ENCODE measurements at regions not wholly inside any gene's neighbourhood (a gene's known extent, or its start where the extent isn't known, plus 50 kb on each side); places are given as distances from the start of the nearest gene placed in this dataset.

DNA sequence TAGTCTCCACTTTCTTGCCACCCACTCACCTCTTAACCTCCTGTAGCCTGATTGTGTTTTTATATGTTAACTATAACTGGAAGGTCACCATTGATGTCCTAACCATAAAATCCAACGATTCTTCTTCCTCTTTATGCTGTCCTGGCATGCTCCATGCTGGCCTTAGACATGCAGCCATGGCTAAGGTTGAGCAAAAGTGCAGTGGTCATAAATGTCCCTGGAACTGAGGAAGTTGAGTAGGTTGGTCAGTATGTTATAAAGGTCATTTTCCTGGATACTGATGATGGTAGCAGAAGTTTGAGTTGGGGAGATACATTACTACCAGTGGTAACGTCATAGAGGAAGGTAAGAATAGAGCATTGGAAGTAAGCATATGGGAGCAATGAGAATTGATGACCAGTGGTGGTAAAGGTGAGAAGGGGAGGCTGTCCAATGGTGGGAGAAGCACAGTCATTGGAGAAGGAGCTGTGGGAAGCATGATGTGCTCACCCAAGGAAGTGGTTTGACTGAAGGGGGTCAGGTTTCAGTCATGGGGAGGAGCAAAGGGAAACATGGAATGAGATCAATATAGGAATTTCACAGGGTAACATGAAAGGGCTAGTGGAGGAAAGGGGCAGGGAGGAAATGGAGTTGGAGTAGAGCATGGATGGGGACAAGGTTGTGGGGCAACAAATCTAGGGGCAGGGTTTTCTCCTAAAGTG lies 240.8 kb downstream of the DACT1 start:
- no peaks in the 10 kb centered on the region for H3K36me3 ChIP-seq
- no peak for TF ChIP-seq POLR2A (IDR thresholded peaks at IDR 0.05)
- TF ChIP-seq POLR2AphosphoS5 (IDR thresholded peaks at IDR 0.05): no peak
- TF ChIP-seq, protein P1, sequence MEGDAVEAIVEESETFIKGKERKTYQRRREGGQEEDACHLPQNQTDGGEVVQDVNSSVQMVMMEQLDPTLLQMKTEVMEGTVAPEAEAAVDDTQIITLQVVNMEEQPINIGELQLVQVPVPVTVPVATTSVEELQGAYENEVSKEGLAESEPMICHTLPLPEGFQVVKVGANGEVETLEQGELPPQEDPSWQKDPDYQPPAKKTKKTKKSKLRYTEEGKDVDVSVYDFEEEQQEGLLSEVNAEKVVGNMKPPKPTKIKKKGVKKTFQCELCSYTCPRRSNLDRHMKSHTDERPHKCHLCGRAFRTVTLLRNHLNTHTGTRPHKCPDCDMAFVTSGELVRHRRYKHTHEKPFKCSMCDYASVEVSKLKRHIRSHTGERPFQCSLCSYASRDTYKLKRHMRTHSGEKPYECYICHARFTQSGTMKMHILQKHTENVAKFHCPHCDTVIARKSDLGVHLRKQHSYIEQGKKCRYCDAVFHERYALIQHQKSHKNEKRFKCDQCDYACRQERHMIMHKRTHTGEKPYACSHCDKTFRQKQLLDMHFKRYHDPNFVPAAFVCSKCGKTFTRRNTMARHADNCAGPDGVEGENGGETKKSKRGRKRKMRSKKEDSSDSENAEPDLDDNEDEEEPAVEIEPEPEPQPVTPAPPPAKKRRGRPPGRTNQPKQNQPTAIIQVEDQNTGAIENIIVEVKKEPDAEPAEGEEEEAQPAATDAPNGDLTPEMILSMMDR (IDR thresholded peaks at IDR 0.05): no peak
- WGBS: 79% methylated on average over 2 of the region's 2 CpGs
- H3K9me3 ChIP-seq: no peaks in the 10 kb centered on the region
- intact Hi-C loops (cut with DNase I): no loop called here
- H3K27ac ChIP-seq: no peak overlapping the region
- DNase-seq (ENCODE audit: low spot score): no peak
- no peak overlapping the region for H3K4me3 ChIP-seq
- no peaks in the 10 kb centered on the region for H3K27me3 ChIP-seq (replicated peaks; ENCODE audit: insufficient read depth)
- no peaks in the 10 kb centered on the region for H3K4me1 ChIP-seq (replicated peaks)

DNA sequence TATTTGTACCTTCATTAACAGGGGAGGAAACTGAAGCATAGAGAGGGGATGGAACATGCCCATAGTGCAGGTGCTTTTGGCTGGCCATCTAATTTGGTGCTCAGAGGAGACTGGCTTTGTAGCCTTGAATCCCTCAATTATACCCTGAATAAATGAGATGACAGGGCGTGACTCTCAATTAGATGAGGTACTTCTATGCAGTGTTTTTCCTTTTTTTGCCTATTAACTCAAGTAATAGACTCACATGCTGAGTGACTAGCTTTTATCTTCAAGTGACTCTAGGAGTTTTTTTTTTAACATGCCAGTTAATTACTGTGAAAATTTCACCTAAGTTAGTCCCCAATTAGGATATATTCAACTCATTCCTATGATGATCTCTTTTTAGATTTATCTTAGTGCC lies 243.7 kb downstream of the DACT1 start:
- intact Hi-C loops (cut with DNase I): no loop called here
- no peak overlapping the region for H3K4me3 ChIP-seq
- no peak for TF ChIP-seq POLR2A (IDR thresholded peaks at IDR 0.05)
- TF ChIP-seq, protein P1 (IDR thresholded peaks at IDR 0.05): no peak
- TF ChIP-seq POLR2AphosphoS5 (IDR thresholded peaks at IDR 0.05): no peak
- no peak overlapping the region for H3K27ac ChIP-seq
- H3K36me3 ChIP-seq: no peaks in the 10 kb centered on the region
- no peak for DNase-seq (ENCODE audit: low spot score)
- no peaks in the 10 kb centered on the region for H3K9me3 ChIP-seq
- H3K4me1 ChIP-seq (replicated peaks): no peaks in the 10 kb centered on the region
- WGBS: 88% methylated on average over 1 of the region's 1 CpG
- no peaks in the 10 kb centered on the region for H3K27me3 ChIP-seq (replicated peaks; ENCODE audit: insufficient read depth)

DNA sequence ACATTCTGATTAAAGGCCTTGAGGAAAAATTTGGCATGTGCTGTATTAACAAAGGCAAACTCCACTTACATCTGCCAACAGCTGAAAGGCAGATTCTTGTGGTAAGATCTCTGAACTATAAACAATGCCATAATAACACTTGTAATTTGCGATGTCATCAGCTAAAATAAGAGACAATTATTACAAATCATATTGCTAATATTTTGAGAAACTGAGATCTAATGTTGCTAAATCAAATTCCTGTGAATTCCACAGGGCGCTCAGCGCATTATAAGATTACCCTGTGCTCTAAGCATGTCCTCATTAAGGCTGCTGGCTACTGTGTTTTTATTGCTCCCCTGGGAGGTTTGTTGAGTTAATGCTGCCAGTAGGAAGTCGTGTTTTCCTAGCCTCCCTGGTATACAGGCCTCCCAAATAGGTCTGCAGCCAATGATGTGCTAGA lies 244.8 kb downstream of the DACT1 start:
- intact Hi-C loops (cut with DNase I): no loop called here
- H3K4me1 ChIP-seq (replicated peaks): no peaks in the 10 kb centered on the region
- WGBS: 50% methylated on average over 4 of the region's 4 CpGs
- no peak overlapping the region for H3K4me3 ChIP-seq
- H3K36me3 ChIP-seq: no peaks in the 10 kb centered on the region
- H3K27ac ChIP-seq: no peak overlapping the region
- H3K27me3 ChIP-seq (replicated peaks; ENCODE audit: insufficient read depth): no peaks in the 10 kb centered on the region
- no peak for DNase-seq (ENCODE audit: low spot score)
- TF ChIP-seq, protein P1 (IDR thresholded peaks at IDR 0.05): no peak
- no peak for TF ChIP-seq POLR2AphosphoS5 (IDR thresholded peaks at IDR 0.05)
- no peaks in the 10 kb centered on the region for H3K9me3 ChIP-seq

DNA sequence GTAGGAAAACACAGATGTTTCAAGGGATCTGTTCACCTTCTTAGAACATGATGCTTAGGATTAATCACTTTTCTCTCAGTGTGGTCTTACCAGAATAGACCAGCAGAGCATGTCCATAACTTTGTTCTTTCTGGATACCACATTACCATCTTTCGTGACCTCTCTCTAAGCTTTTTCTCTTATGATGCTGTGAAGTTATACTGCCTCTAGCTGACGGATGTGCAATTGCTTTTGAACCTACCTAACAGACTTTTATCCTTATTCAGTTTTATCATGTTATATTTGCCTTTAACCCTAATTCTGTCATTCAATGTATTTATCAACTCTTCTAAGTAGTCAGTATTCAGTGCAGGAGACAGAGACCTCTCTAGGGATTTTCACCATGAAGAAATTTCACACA lies 246.7 kb downstream of the DACT1 start:
- Histone ChIP-seq H3K4me3 (no peak overlapping the region), H3K27ac (no peak overlapping the region), H3K4me1 (replicated peaks) (no peaks in the 10 kb centered on the region), H3K36me3 (no peaks in the 10 kb centered on the region), H3K27me3 (replicated peaks; ENCODE audit: insufficient read depth) (no peaks in the 10 kb centered on the region), H3K9me3 (no peaks in the 10 kb centered on the region)
- WGBS: 84% methylated on average over 2 of the region's 2 CpGs
- TF ChIP-seq POLR2AphosphoS5 (IDR thresholded peaks at IDR 0.05): no peak
- TF ChIP-seq, protein P1 (IDR thresholded peaks at IDR 0.05): no peak
- TF ChIP-seq POLR2A (IDR thresholded peaks at IDR 0.05): no peak
- intact Hi-C loops (cut with DNase I): no loop called here
- DNase-seq (ENCODE audit: low spot score): no peak

DNA sequence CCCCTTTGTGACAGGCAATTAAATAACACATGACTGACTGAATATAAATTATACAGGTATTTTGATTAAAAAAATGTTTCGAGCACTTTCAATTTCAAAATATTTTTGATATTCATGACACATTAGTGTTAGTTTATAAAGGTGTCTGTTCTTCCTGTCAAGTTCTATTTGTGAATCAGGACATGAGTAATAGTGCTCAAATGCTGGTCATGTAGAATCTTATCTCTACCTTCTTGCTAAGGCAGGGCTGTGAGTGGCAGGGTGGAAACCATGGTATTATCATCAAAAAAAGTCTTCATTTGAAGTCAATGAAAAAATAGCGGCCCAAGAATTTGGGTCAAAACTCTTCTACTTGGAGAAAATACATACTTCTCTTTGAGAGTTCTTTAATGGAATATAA lies 250.2 kb downstream of the DACT1 start:
- no peak overlapping the region for H3K27ac ChIP-seq
- H3K36me3 ChIP-seq: no peaks in the 10 kb centered on the region
- no peaks in the 10 kb centered on the region for H3K9me3 ChIP-seq
- 90% methylated on average over 2 of the region's 2 CpGs for WGBS
- no peak overlapping the region for H3K4me3 ChIP-seq
- intact Hi-C loops (cut with DNase I): no loop called here
- DNase-seq (ENCODE audit: low spot score): no peak
- H3K27me3 ChIP-seq (replicated peaks; ENCODE audit: insufficient read depth): no peaks in the 10 kb centered on the region
- TF ChIP-seq, protein P1 (IDR thresholded peaks at IDR 0.05): no peak
- TF ChIP-seq POLR2AphosphoS5 (IDR thresholded peaks at IDR 0.05): no peak
- TF ChIP-seq POLR2A (IDR thresholded peaks at IDR 0.05): no peak
- H3K4me1 ChIP-seq (replicated peaks): no peaks in the 10 kb centered on the region

Measured in prostate gland (tissue), 2 donors.